GM03348 (cell line): ENCODE measurements at regions not wholly inside any gene's neighbourhood (a gene's known extent, or its start where the extent isn't known, plus 50 kb on each side); places are given as distances from the start of the nearest gene placed in this dataset.

Source experiments
- DNase-seq: peaks from one replicate; pipeline ENCODE4 v3.0.0; 2012; ENCODE audit warnings: low spot score

DNA sequence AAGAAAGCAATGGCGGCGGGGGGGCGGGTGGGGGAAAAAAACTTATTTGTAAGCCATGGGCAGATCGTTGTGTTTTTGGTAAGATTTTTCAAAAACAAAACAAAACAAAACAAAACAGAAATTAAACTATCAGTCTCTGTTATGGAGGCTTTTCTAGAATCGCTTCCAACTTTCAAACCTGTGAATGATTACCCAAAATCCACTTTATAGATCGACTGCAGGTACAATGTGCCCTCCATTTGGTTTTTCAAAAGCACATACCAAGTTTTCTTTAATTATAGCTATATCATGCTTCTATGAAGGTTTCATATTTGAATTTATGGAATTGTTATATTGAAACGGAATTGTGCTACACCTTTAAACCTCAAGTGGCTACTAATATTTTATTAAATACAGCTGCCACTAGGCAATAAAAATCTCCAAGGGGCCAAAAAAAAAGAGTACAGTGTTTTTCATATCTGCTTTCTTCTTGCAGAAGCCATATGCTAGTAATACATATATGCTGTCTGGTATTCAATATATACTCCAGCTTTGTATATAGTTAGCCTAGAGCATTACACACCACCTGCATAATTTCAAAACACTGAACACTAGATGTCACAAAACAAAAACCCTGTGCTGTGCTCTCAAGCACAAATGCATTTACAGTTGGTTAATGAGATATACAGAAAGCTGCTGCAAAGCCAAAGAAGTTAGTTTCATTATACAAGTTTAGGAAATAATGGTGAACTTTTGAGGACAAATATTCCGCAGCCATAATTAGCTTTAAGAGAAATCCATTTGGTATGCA is 683.8 kb upstream of the NR2F2 start:
- no peak for DNase-seq

- DNase-seq, result no peak
These were observed 682.8 kb upstream of the NR2F2 start for GRCh38 chr15:95647531-95648277.

GRCh38 chr15:95653361-95653805 is 677.1 kb upstream of the NR2F2 start:
- DNase-seq, result no peak

- no peak for DNase-seq
These were observed 675.4 kb upstream of the NR2F2 start for GRCh38 chr15:95655089-95655607.

GRCh38 chr15:95656595-95656994 is 673.9 kb upstream of the NR2F2 start:
- no peak for DNase-seq

- DNase-seq, result no peak
These were observed 671.7 kb upstream of the NR2F2 start for GRCh38 chr15:95658799-95659198.

GRCh38 chr15:95659656-95660055 is 670.8 kb upstream of the NR2F2 start:
- no peak for DNase-seq

- no peak for DNase-seq
These were observed 667.9 kb upstream of the NR2F2 start for GRCh38 chr15:95662638-95663037.

- peak; percentile 46 for DNase-seq
These were observed 667.1 kb upstream of the NR2F2 start for GRCh38 chr15:95663156-95664100.

DNA sequence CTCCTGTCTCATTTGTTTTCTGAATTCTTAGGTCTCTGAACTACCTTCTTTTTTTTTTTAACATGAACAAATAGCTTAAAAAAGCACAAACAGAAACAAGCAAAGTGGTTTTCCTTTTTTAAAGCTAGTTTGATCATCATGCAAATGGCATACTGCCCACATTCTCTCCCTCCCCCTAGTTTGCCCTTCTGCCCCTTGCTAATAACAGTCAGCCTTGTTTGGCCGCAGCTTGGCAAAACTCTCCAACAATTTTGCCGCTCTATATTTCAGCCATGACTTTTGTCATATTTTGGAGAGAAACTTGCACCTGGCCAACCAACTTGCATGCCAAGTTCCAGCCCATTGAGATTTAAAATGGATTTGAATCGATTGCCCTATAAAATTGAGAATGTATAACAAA is 666.0 kb upstream of the NR2F2 start:
- no peak for DNase-seq

DNA sequence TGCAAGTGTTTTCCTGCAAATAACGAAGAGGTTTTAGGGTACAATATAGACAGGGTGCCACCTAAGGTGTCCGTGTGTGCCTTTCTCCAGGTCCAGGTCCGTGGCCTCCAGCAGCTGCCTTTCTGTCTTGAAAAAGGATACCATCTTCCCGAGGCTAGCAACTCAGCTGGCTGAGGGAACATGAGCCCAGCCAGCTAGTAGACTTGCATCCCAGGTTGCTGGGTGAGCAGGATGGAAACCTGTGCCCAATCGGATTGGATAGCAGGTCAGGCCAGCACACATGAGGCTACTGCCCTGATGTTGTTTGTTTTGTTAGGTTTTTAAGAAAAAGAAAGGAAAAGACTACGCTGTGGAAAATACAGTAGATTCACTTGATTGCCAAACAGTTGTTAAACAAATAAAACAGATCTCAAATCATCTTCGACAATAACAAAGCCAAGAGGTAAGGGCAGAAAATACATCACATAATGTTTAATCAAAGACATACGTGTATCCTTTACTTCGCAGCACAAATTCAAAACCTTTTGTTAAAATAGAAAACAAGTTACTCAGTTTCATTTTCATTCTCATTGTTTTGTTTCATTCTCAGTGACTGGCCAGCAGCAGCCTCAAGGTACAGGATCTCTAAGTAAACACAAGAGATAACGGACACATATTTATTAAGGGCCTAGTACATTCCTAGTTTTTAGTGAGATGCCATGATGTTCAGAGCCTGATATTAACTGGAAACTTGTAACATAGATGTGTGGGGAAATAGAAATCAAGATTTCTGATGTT is 661.2 kb upstream of the NR2F2 start:
- peak; percentile 12 for DNase-seq

DNA sequence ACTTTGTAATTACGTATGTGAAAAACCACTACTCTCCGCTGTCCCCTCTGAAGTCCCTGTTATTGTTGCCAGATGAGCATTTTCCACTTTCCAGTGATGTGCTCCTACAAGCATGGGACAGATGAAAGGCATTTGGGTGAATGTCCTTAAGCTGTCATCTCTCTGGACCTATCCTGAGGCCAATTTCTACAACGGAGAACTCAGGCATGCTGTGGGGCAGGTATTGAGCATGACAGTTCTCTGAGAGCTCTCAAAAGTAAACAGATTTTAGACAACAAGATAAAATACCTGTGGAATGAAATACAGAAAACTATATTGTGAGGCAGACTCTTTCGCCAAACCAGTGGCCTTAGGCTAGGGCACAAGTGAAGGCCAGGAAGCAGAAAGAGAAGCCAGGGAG is 656.5 kb upstream of the NR2F2 start:
- no peak for DNase-seq

DNA sequence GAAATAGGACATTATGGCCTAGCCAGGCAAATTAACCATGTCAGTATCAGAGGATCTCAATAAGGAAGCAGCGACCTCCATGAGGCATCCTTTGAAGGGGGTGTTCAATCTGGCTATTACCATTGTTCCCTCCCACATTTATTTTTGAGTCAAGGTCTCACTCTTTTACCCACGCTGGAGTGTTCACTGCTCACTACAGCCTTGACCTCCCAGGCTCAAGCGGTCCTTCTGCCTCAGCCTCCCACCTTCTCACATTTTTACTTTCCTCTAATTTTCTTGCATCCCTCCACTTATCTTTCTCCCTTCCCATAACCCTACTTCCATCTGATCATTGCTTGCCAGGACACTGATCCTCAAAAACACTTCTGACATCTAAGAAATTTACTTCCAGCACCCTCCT is 654.0 kb upstream of the NR2F2 start:
- DNase-seq, result no peak

- no peak for DNase-seq
These were observed 650.5 kb upstream of the NR2F2 start for GRCh38 chr15:95679847-95680582.

DNA sequence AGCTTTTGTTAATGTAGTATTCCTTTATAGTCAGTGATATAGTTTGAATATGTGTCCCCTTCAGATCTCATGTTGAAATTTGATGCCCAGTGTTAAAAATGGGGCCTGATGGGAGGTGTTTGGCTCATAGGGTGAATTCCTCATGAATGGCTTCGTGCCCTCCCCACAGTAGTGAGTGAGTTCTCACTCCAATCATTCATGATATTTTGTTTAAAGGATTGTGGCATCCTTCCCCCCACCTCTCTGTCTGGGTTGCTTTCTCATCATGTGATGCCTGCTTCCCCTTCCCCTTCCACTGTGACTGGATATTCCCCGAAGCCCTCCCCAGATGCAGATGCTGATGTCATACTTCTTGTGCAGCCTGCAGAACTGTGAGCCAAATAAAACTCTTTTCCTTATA is 649.8 kb upstream of the NR2F2 start:
- DNase-seq, result no peak

- DNase-seq, result no peak
These were observed 648.5 kb upstream of the NR2F2 start for GRCh38 chr15:95681836-95682544.

DNA sequence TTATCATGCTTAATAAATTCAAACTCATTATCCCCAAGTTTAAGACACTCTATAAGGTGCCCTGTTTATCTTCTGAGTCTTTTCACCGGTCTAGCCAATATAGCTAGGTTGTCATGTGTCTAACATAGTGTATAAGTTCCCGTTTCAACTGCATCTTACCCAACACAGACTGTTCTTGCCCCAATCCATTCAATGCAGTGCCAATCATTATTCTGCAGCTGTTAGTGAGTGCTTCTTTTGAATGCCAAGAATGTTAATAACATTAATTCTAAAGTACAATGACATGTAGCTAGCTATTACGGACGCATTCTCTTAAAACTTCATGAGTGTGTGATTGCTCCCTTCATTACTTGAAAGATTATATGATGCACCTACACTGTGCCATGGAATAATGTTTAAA is 646.4 kb upstream of the NR2F2 start:
- no peak for DNase-seq

DNA sequence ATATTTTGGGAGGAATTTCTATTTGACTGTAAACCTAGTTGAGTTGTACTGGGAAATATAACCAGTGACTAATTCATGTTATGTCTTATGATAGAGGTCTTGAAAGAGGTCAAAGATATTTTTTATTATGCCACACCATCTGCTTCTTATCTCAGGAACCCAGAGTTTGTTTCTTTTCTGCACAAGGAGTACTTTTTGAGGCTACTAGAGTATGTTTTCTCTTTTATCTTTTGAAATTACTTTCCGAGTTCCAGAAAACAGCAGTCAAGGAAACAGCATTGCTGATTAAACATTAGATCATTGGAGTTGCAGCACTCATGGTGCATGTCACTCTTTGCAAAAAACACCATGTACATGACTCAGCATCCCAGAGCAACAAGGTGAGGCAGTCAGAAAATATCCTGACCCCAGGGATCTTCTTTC is 645.8 kb upstream of the NR2F2 start:
- peak; percentile 59 for DNase-seq

DNA sequence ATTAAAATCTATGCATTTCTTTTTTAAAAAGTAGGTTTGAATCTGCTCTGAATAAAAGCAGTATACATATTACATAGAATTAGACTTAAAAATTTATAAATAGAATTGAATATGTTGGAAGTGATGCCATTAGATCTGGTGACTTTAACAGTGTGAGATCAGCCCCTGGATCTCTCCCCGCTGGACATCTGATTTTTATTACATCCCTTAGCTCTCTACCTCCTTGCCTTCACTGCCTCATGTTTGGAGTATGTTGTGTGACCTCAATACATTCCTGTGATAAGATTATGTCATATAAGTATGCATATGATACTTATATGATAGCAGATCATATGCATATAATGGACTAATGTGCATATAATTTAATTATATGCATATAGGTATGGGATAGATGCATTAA is 643.4 kb upstream of the NR2F2 start:
- no peak for DNase-seq

DNA sequence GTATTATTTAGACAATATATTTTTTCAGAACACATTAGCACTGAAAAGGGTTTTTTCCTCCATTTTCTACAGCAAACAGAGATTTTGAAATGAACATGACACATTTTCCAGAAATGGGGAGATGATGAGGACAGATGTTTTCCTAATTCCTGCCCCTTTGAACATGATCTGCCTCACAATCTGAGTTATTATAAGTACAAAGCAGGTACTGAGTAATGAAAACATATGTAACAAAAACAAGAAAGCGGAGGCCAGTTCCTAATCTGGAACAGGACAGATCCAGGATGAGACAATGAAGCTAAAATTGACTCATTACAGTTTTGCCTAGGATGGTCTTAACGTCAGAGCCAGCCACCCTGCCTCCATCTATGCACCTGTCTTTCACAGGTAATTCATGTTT is 642.8 kb upstream of the NR2F2 start:
- no peak for DNase-seq
